Loucy (cell line): ENCODE measurements at regions not wholly inside any gene's neighbourhood (a gene's known extent, or its start where the extent isn't known, plus 50 kb on each side); places are given as distances from the start of the nearest gene placed in this dataset.

Experiments
- EZH2phosphoT487 ChIP-seq: fragments of 200-600 bp; IDR thresholded peaks from 2 replicates; pipeline ENCODE4 v1.6.1; 2018; ENCODE audit warnings: antibody characterized with exemption, mild to moderate bottlenecking, moderate library complexity, borderline replicate concordance
- TF ChIP-seq, protein P1 (sequence below): fragments of 200-600 bp; sonication (generic); conservative IDR thresholded peaks from 2 replicates; pipeline ENCODE4 v1.5.1; 2014; ENCODE audit warnings: mild to moderate bottlenecking, antibody characterized with exemption, low read length

DNA sequence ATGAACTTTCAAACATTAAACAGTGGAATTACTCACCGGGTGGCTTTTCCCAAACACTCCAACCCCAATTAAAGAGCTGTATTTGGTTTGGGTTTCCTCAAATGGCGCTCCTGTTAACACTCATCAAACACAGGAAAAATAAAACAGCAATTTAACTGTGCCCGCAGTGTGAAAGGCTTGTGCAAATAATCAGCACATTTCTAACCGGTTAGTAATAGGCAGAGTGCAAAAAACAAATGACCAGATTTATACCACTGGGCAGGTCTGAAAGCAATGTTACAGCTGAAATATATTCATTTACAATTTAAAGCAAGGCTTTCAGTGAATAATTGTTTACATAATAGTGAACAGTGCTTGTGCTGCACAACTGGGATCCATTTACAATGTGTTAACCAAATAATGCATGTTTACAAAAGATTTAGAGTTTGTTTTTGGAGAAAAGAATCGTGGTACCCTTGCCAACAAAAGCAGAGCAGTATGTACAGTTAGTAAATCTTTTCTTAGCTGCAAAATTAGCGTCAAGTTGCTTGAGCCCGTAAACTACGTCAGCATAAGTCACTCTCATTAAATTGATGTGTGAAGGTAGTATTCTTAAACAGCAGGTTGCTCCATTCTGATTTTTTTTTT, 662.9 kb upstream of the ZNF608 start:
- TF ChIP-seq, protein P1, sequence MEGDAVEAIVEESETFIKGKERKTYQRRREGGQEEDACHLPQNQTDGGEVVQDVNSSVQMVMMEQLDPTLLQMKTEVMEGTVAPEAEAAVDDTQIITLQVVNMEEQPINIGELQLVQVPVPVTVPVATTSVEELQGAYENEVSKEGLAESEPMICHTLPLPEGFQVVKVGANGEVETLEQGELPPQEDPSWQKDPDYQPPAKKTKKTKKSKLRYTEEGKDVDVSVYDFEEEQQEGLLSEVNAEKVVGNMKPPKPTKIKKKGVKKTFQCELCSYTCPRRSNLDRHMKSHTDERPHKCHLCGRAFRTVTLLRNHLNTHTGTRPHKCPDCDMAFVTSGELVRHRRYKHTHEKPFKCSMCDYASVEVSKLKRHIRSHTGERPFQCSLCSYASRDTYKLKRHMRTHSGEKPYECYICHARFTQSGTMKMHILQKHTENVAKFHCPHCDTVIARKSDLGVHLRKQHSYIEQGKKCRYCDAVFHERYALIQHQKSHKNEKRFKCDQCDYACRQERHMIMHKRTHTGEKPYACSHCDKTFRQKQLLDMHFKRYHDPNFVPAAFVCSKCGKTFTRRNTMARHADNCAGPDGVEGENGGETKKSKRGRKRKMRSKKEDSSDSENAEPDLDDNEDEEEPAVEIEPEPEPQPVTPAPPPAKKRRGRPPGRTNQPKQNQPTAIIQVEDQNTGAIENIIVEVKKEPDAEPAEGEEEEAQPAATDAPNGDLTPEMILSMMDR, result no peak
- no peak for TF ChIP-seq EZH2phosphoT487
